K562 (cell line): ENCODE measurements at regions not wholly inside any gene's neighbourhood (a gene's known extent, or its start where the extent isn't known, plus 50 kb on each side); places are given as distances from the start of the nearest gene placed in this dataset.

Experiments used
- ATAC-seq: fragments of 200-7000 bp; cut with Tn5 transposase; 3 replicates; pipeline ENCODE4 v1.9.1; 2020; ENCODE audit warnings: moderate library complexity
- BruUV-seq: library from RNA; stranded (reverse); fragments of 400-500 nt; replicated peaks from 2 replicates; lab custom pipeline; 2021; lab: Mats Ljungman, UMichigan
- CTCF ChIA-PET: fragments of 300-600 bp; formaldehyde crosslinking; extraction: SDS; loops from one replicate; lab custom pipeline; 2021; ENCODE audit warnings: low intra/inter-chr PET ratio; lab: Yijun Ruan, JAX
- POLR2A ChIA-PET: fragments of 300-600, 350-650 bp; sonication (Branson Sonifier 250); formaldehyde crosslinking; extraction: SDS; loops from one replicate; lab custom pipeline; 2021; ENCODE audit warnings: antibody characterized with exemption, inconsistent platforms; lab: Yijun Ruan, JAX
- DNase-seq, 4 experiments: peaks; one replicate each; pipeline versions ENCODE4 v3.0.0 to v3.0.0-alpha.2; 2011 to 2018; ENCODE audit warnings: low spot score in 3 of 4, mixed read lengths in 3 of 4; ENCODE audit errors: extremely low read depth in 1 of 4
- FAIRE-seq: peaks from 2 replicates; lab custom pipeline; 2011; peaks lifted over from hg19 to GRCh38; lab: Jason Lieb, UNC
- H2AFZ ChIP-seq: 2 replicates; pipeline ENCODE4 v1.6.0; 2011; ENCODE audit warnings: low read depth, low read length, control low read depth, inconsistent platforms
- H3K27ac ChIP-seq: fragments of 200-600 bp; 3 replicates; pipeline ENCODE4 v1.8.0; 2011; ENCODE audit warnings: low read depth, mild to moderate bottlenecking, control low read depth, inconsistent platforms, low read length, moderate library complexity, mixed read lengths; ENCODE audit errors: extremely low read depth
- H3K27me3 ChIP-seq, 2 experiments: fragments of 300-600 bp in 1 of 2; 2 replicates in 1 of 2; 3 replicates in 1 of 2; pipeline versions ENCODE4 v1.6.0 to v1.8.0; 2011; ENCODE audit warnings: inconsistent platforms in 2 of 2, low read length in 2 of 2, mild to moderate bottlenecking in 1 of 2, mixed read lengths in 1 of 2, moderate library complexity in 1 of 2; ENCODE audit not compliant: control insufficient read depth in 2 of 2, insufficient read depth in 2 of 2
- H3K36me3 ChIP-seq: fragments of 300-600 bp; 3 replicates; pipeline ENCODE4 v1.8.0; 2011; ENCODE audit warnings: mild to moderate bottlenecking, low read length, inconsistent platforms; ENCODE audit not compliant: control insufficient read depth, insufficient read depth
- H3K4me1 ChIP-seq, 2 experiments: fragments of 200-600 bp in 1 of 2; replicated peaks in 1 of 2; 2 replicates in 1 of 2; 3 replicates in 1 of 2; pipeline versions ENCODE4 v1.5.1 to v1.8.0; 2011; ENCODE audit warnings: inconsistent platforms in 2 of 2, low read length in 2 of 2, mild to moderate bottlenecking in 1 of 2, mixed read lengths in 1 of 2, moderate library complexity in 1 of 2; ENCODE audit not compliant: control insufficient read depth in 2 of 2, insufficient read depth in 2 of 2
- H3K4me2 ChIP-seq: 2 replicates; pipeline ENCODE4 v1.6.1; 2011; ENCODE audit warnings: low read length, control low read depth, inconsistent platforms, mixed read lengths; ENCODE audit not compliant: insufficient read depth
- H3K4me3 ChIP-seq: fragments of 200-600 bp; sonication (generic), shearing (Covaris generic); 2 replicates; pipeline ENCODE4 v1.5.1; 2016; ENCODE audit warnings: control low read depth, inconsistent platforms
- H3K79me2 ChIP-seq: fragments of 200-600 bp; 3 replicates; pipeline ENCODE4 v1.8.0; 2011; ENCODE audit warnings: low read length, inconsistent platforms; ENCODE audit not compliant: control insufficient read depth, insufficient read depth
- H3K9ac ChIP-seq, 2 experiments: 2 replicates each; pipeline versions ENCODE4 v1.6.0 to v1.6.1; 2011; ENCODE audit warnings: low read depth in 2 of 2, low read length in 2 of 2, control low read depth in 1 of 2, inconsistent platforms in 1 of 2, mild to moderate bottlenecking in 1 of 2, mixed read lengths in 1 of 2; ENCODE audit not compliant: insufficient read depth in 1 of 2
- H3K9me1 ChIP-seq: one replicate; pipeline ENCODE4 v1.6.0; 2011; ENCODE audit warnings: inconsistent platforms, mild to moderate bottlenecking, low read length, moderate library complexity; ENCODE audit not compliant: control insufficient read depth, insufficient read depth
- H3K9me3 ChIP-seq: replicated peaks from 2 replicates; pipeline ENCODE4 v1.5.1; 2011; ENCODE audit warnings: low read depth, low read length, inconsistent platforms; ENCODE audit not compliant: control insufficient read depth, insufficient read depth
- H4K20me1 ChIP-seq: replicated peaks from 2 replicates; pipeline ENCODE4 v1.6.1; 2011; ENCODE audit warnings: low read length, inconsistent platforms, mixed read lengths; ENCODE audit not compliant: control insufficient read depth, insufficient read depth
- KDM5B ChIP-seq: fragments of 200-600 bp; sonication (generic); IDR thresholded peaks from 2 replicates; pipeline ENCODE4 v1.6.1; 2012; ENCODE audit warnings: low read depth, mild to moderate bottlenecking, moderate library complexity, low read length, control low read depth, inconsistent platforms; ENCODE audit not compliant: insufficient replicate concordance
- NCOA6 ChIP-seq: fragments of 450-650 bp; IDR thresholded peaks from 2 replicates; pipeline ENCODE4 v1.6.1; 2017; ENCODE audit warnings: mild to moderate bottlenecking
- NFYB ChIP-seq: IDR thresholded peaks from 2 replicates; pipeline ENCODE4 v1.6.1; 2011; ENCODE audit warnings: mild to moderate bottlenecking, moderate library complexity; ENCODE audit not compliant: insufficient read length; ENCODE audit errors: extremely low read depth
- NR1H2 ChIP-seq: sonication (generic); formaldehyde crosslinking; IDR thresholded peaks from 2 replicates; pipeline ENCODE4 v1.4.0; 2020; ENCODE audit warnings: mild to moderate bottlenecking, missing genetic modification reagents
- NR4A1 ChIP-seq, 2 experiments: fragments of 250-450 bp in 1 of 2; fragments of 450-650 bp in 1 of 2; sonication (Bioruptor Pico) in 1 of 2; IDR thresholded peaks; 2 replicates each; pipeline versions ENCODE4 v1.4.0 to v1.6.1; 2016 to 2020; ENCODE audit warnings: mild to moderate bottlenecking in 2 of 2, missing compliant biosample characterization in 1 of 2, missing genetic modification characterization in 1 of 2, moderate library complexity in 1 of 2
- TCF3 ChIP-seq: sonication (generic); formaldehyde crosslinking; IDR thresholded peaks from 2 replicates; pipeline ENCODE4 v1.4.0; 2020; ENCODE audit warnings: mild to moderate bottlenecking, missing genetic modification reagents
- TEAD2 ChIP-seq: fragments of 450-650 bp; IDR thresholded peaks from 2 replicates; pipeline ENCODE4 v1.6.1; 2016; ENCODE audit warnings: missing genetic modification characterization, control low read depth, missing compliant biosample characterization
- ZFP30 ChIP-seq: fragments of 250-450 bp; sonication (Bioruptor Pico); IDR thresholded peaks from 2 replicates; pipeline ENCODE4 v1.8.0; 2022; ENCODE audit warnings: moderate library complexity, mild to moderate bottlenecking, inconsistent platforms, borderline replicate concordance
- ZNF232 ChIP-seq: sonication (generic); formaldehyde crosslinking; IDR thresholded peaks from 2 replicates; pipeline ENCODE4 v1.8.0; 2022; ENCODE audit warnings: mild to moderate bottlenecking, missing genetic modification reagents
- ZNF3 ChIP-seq: fragments of 250-450 bp; sonication (Bioruptor Pico); IDR thresholded peaks from 2 replicates; pipeline ENCODE4 v1.5.0; 2021; ENCODE audit warnings: mild to moderate bottlenecking, moderate library complexity
- WGBS: fragments of 100-300 bp; shearing (Covaris generic); methylation state at CpG from one replicate; pipeline ENCODE4 v1.1.6; 2016; ENCODE audit warnings: low coverage, mixed read lengths; ENCODE audit not compliant: insufficient coverage; ENCODE audit errors: missing lambda C conversion rate; 5-methylcytosine and 5-hydroxymethylcytosine counted together
- in situ Hi-C: fragments of 300-500 bp; cut with MboI; formaldehyde crosslinking; loops from 4 replicates; pipeline ENCODE4 v1.15.0; 2018; ENCODE audit warnings: inconsistent platforms, mixed read lengths
- intact Hi-C: fragments of 100-400 bp; cut with micrococcal nuclease; formaldehyde crosslinking; loops from 2 replicates; pipeline ENCODE4 v1.14.2; 2022
- TF ChIP-seq, protein P1 (sequence below): sonication (generic); formaldehyde crosslinking; IDR thresholded peaks from 2 replicates; pipeline ENCODE4 v1.8.0; 2022; ENCODE audit warnings: mild to moderate bottlenecking, missing genetic modification reagents
- TF ChIP-seq, protein P2 (sequence below): fragments of 450-650 bp; IDR thresholded peaks from 2 replicates; pipeline ENCODE4 v1.7.1; 2018; ENCODE audit warnings: mild to moderate bottlenecking, low read depth; ENCODE audit not compliant: partially characterized antibody

DNA sequence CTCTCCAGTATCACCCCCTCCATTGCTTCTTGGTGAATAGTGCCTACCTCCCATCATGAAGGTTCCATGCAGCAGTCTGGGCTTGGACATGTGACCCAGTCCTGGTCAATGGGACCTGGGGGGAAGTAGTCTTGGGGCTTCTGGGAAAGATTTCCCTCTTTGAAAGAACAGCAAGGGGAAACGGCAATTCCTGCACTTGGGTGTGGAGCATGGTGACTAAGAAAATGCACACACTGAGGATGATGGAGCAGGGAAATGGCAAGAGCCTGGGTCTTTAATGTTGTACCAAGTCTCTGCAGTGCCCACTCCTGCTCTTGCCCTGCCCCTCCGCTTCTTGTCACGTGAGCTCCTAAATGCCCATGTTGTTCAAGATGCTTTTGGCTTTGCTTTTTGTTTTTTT, 131.4 kb upstream of the SIX2 start:
- peaks cover 3 to 8% of the 10 kb centered on the region in 2 experiments; a peak in 3 of 5 replicates for H3K27me3 ChIP-seq
- BruUV-seq, result no TSS peak
- no peaks in the 10 kb centered on the region for H3K9me1 ChIP-seq

More for the DNA sequence above, 131.4 kb upstream of the SIX2 start:
- Histone ChIP-seq H3K9me3 (no peaks in the 10 kb centered on the region), H4K20me1 (no peaks in the 10 kb centered on the region), H3K9ac (no peak overlapping the region), H3K4me1 (peaks cover 0 to 3% of the 10 kb centered on the region in 2 experiments; a peak in 1 of 5 replicates), H3K79me2 (no peaks in the 10 kb centered on the region), H3K4me2 (no peak overlapping the region), H3K4me3 (no peak overlapping the region), H3K36me3 (no peaks in the 10 kb centered on the region), H3K27ac (no peak overlapping the region), H2AFZ (no peak overlapping the region)
- FAIRE-seq, result no peak
- no peak for ATAC-seq
- TF ChIP-seq, protein P1, sequence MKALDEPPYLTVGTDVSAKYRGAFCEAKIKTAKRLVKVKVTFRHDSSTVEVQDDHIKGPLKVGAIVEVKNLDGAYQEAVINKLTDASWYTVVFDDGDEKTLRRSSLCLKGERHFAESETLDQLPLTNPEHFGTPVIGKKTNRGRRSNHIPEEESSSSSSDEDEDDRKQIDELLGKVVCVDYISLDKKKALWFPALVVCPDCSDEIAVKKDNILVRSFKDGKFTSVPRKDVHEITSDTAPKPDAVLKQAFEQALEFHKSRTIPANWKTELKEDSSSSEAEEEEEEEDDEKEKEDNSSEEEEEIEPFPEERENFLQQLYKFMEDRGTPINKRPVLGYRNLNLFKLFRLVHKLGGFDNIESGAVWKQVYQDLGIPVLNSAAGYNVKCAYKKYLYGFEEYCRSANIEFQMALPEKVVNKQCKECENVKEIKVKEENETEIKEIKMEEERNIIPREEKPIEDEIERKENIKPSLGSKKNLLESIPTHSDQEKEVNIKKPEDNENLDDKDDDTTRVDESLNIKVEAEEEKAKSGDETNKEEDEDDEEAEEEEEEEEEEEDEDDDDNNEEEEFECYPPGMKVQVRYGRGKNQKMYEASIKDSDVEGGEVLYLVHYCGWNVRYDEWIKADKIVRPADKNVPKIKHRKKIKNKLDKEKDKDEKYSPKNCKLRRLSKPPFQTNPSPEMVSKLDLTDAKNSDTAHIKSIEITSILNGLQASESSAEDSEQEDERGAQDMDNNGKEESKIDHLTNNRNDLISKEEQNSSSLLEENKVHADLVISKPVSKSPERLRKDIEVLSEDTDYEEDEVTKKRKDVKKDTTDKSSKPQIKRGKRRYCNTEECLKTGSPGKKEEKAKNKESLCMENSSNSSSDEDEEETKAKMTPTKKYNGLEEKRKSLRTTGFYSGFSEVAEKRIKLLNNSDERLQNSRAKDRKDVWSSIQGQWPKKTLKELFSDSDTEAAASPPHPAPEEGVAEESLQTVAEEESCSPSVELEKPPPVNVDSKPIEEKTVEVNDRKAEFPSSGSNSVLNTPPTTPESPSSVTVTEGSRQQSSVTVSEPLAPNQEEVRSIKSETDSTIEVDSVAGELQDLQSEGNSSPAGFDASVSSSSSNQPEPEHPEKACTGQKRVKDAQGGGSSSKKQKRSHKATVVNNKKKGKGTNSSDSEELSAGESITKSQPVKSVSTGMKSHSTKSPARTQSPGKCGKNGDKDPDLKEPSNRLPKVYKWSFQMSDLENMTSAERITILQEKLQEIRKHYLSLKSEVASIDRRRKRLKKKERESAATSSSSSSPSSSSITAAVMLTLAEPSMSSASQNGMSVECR, result no peak
- TF ChIP-seq ZNF3 (no peak), ZNF232 (no peak), ZFP30 (CRISPR knock-in tag) (no peak), TEAD2 (tag) (no peak), NR1H2 (CRISPR knock-in tag) (no peak), TCF3 (CRISPR knock-in tag) (no peak), NCOA6 (no peak), KDM5B (no peak), NFYB (no peak), NR4A1 (CRISPR knock-in tag; IDR thresholded peaks at IDR 0.05) (no peak), NR4A1 (tag; IDR thresholded peaks at IDR 0.05) (no peak)
- TF ChIP-seq, protein P2, sequence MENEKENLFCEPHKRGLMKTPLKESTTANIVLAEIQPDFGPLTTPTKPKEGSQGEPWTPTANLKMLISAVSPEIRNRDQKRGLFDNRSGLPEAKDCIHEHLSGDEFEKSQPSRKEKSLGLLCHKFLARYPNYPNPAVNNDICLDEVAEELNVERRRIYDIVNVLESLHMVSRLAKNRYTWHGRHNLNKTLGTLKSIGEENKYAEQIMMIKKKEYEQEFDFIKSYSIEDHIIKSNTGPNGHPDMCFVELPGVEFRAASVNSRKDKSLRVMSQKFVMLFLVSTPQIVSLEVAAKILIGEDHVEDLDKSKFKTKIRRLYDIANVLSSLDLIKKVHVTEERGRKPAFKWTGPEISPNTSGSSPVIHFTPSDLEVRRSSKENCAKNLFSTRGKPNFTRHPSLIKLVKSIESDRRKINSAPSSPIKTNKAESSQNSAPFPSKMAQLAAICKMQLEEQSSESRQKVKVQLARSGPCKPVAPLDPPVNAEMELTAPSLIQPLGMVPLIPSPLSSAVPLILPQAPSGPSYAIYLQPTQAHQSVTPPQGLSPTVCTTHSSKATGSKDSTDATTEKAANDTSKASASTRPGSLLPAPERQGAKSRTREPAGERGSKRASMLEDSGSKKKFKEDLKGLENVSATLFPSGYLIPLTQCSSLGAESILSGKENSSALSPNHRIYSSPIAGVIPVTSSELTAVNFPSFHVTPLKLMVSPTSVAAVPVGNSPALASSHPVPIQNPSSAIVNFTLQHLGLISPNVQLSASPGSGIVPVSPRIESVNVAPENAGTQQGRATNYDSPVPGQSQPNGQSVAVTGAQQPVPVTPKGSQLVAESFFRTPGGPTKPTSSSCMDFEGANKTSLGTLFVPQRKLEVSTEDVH, result no peak
- DNase-seq, result no peak
- WGBS, result 0% methylated on average over 3 of the region's 3 CpGs
- CTCF ChIA-PET, result no interaction called here
- POLR2A ChIA-PET, result no interaction called here
- in situ Hi-C loops, result no loop called here
- intact Hi-C loops, result no loop called here
